MCF 10A (cell line): ENCODE measurements at regions not wholly inside any gene's neighbourhood (a gene's known extent, or its start where the extent isn't known, plus 50 kb on each side); places are given as distances from the start of the nearest gene placed in this dataset.

Experiments used
- BruUV-seq: library from RNA; stranded (reverse); fragments of 400-500 nt; replicated peaks from 2 replicates; lab custom pipeline; 2021; lab: Mats Ljungman, UMichigan
- CTCF ChIA-PET: fragments of 300-600 bp; sonication (Branson Sonifier 250); formaldehyde crosslinking; extraction: SDS; loops from one replicate; lab custom pipeline; 2021; ENCODE audit warnings: antibody characterized with exemption, inconsistent platforms; lab: Yijun Ruan, JAX
- POLR2A ChIA-PET: fragments of 300-600, 350-650 bp; sonication (Branson Sonifier 250); formaldehyde crosslinking; extraction: SDS; loops from one replicate; lab custom pipeline; 2020; ENCODE audit warnings: antibody characterized with exemption, inconsistent platforms; lab: Yijun Ruan, JAX
- DNase-seq: peaks from one replicate; pipeline ENCODE4 v3.0.0-alpha.2; 2018; ENCODE audit not compliant: unreplicated experiment
- H3K27ac Mint-ChIP-seq: one replicate; pipeline ENCODE4 v1.8.0; 2022; ENCODE audit warnings: mild to moderate bottlenecking, low read depth, mixed read lengths; ENCODE audit not compliant: unreplicated experiment
- H3K27me3 Mint-ChIP-seq: one replicate; pipeline ENCODE4 v1.8.0; 2022; ENCODE audit warnings: mixed read lengths; ENCODE audit not compliant: insufficient read depth, unreplicated experiment
- H3K36me3 Mint-ChIP-seq: one replicate; pipeline ENCODE4 v1.8.0; 2022; ENCODE audit warnings: mild to moderate bottlenecking, moderate library complexity, mixed read lengths; ENCODE audit not compliant: insufficient read depth, unreplicated experiment
- H3K4me1 Mint-ChIP-seq: one replicate; pipeline ENCODE4 v1.8.0; 2022; ENCODE audit warnings: mixed read lengths; ENCODE audit not compliant: insufficient read depth, unreplicated experiment
- H3K4me3 Mint-ChIP-seq: one replicate; pipeline ENCODE4 v1.8.0; 2022; ENCODE audit warnings: mild to moderate bottlenecking, moderate library complexity, mixed read lengths; ENCODE audit not compliant: unreplicated experiment
- H3K9me3 Mint-ChIP-seq: one replicate; pipeline ENCODE4 v1.8.0; 2022; ENCODE audit warnings: mixed read lengths; ENCODE audit not compliant: unreplicated experiment
- intact Hi-C: fragments of 100-400 bp; cut with micrococcal nuclease; formaldehyde crosslinking; loops from 2 replicates; pipeline ENCODE4 v1.14.1; 2022
- TF ChIP-seq, protein P1 (sequence below): fragments of 200-600 bp; IDR thresholded peaks from one replicate; pipeline ENCODE4 v1.8.0; 2022; ENCODE audit warnings: antibody characterized with exemption, mild to moderate bottlenecking; ENCODE audit not compliant: unreplicated experiment

DNA sequence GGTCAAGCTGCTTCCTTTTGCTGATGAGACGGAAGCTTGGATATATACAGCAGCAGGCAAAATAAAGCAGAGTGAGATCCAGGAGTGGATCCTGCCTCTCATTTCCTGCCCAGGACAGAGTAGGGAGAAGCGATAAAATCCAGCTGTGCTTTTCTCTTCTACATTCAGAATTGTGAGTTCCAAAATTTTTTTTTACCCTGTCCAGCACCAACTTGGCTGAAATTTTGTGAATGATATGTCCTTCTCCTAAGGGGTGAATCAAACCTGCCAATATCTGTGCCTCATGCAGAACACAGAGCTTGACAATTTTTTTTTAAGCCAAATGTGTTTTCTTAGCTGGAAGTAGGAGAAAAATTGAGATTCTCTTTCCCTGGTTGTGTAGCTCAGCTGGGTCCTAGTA, 235.6 kb upstream of the CHD6 start:
- intact Hi-C loops, result no loop called here
- no peak for DNase-seq
- H3K4me1 Mint-ChIP-seq, result no peaks in the 10 kb centered on the region
- ChIA-PET CTCF (interaction anchor here (1.2 kb wide), 1 partner anchor 119 kb away, joined by 5 read pairs; no protein-coding TSS in a partner anchor), POLR2A (interaction anchor here (0.5 to 0.7 kb wide), 3 partner anchors 13 to 1360 kb away, joined by 3 read pairs; no protein-coding TSS in a partner anchor)
- no peaks in the 10 kb centered on the region for H3K36me3 Mint-ChIP-seq
- peaks cover 31% of the 10 kb centered on the region for H3K9me3 Mint-ChIP-seq
- TF ChIP-seq, protein P1, sequence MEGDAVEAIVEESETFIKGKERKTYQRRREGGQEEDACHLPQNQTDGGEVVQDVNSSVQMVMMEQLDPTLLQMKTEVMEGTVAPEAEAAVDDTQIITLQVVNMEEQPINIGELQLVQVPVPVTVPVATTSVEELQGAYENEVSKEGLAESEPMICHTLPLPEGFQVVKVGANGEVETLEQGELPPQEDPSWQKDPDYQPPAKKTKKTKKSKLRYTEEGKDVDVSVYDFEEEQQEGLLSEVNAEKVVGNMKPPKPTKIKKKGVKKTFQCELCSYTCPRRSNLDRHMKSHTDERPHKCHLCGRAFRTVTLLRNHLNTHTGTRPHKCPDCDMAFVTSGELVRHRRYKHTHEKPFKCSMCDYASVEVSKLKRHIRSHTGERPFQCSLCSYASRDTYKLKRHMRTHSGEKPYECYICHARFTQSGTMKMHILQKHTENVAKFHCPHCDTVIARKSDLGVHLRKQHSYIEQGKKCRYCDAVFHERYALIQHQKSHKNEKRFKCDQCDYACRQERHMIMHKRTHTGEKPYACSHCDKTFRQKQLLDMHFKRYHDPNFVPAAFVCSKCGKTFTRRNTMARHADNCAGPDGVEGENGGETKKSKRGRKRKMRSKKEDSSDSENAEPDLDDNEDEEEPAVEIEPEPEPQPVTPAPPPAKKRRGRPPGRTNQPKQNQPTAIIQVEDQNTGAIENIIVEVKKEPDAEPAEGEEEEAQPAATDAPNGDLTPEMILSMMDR, result no peak
- no TSS peak for BruUV-seq
- no peak overlapping the region for H3K4me3 Mint-ChIP-seq
- H3K27me3 Mint-ChIP-seq, result no peaks in the 10 kb centered on the region
- no peak overlapping the region for H3K27ac Mint-ChIP-seq

GRCh38 chr20:41848180-41848579, 230.0 kb upstream of the CHD6 start:
- Mint-ChIP-seq H3K9me3 (peaks cover 8% of the 10 kb centered on the region), H3K4me1 (no peaks in the 10 kb centered on the region), H3K27ac (no peak overlapping the region), H3K27me3 (no peaks in the 10 kb centered on the region), H3K4me3 (no peak overlapping the region), H3K36me3 (no peaks in the 10 kb centered on the region)
- ChIA-PET CTCF (no interaction called here), POLR2A (no interaction called here)
- DNase-seq, result no peak
- TF ChIP-seq, protein P1, result no peak
- no TSS peak for BruUV-seq
- intact Hi-C loops, result no loop called here

- TF ChIP-seq, protein P1, result no peak
- intact Hi-C loops, result no loop called here
- ChIA-PET CTCF (interaction anchor here (0.7 kb wide), 3 partner anchors 73 to 963 kb away, joined by 3 read pairs; no protein-coding TSS in a partner anchor), POLR2A (no interaction called here)
- no peak for DNase-seq
- no peak overlapping the region for H3K4me3 Mint-ChIP-seq
- H3K36me3 Mint-ChIP-seq, result no peaks in the 10 kb centered on the region
- H3K27me3 Mint-ChIP-seq, result no peaks in the 10 kb centered on the region
- H3K9me3 Mint-ChIP-seq, result peaks cover 44% of the 10 kb centered on the region
- no peak overlapping the region for H3K27ac Mint-ChIP-seq
- H3K4me1 Mint-ChIP-seq, result no peaks in the 10 kb centered on the region
- no TSS peak for BruUV-seq
Measured at GRCh38 chr20:41837669-41838224, 219.6 kb upstream of the CHD6 start.

DNA sequence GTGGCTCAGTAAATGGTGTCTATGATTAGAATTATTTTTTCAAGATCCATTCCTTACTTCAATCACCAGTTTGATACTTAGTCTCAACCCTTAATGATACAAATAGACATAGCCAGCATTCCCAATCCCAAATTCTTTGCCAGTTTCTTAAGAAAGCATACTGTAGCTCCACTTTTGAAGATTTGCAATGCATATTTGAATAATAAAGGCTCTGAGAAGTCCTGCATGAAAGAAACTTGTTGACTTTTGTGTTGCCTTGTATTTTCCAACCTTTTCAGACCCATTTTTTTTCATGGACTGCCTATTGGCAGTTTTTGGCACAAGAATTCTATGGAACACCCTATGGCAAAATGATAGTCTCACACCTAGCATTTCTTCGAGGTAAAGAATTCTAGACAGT, 215.6 kb upstream of the CHD6 start:
- no peak for DNase-seq
- ChIA-PET CTCF (no interaction called here), POLR2A (no interaction called here)
- Mint-ChIP-seq H3K4me1 (no peaks in the 10 kb centered on the region), H3K9me3 (peaks cover 37% of the 10 kb centered on the region), H3K36me3 (no peaks in the 10 kb centered on the region), H3K4me3 (no peak overlapping the region), H3K27ac (no peak overlapping the region), H3K27me3 (no peaks in the 10 kb centered on the region)
- TF ChIP-seq, protein P1, result no peak
- intact Hi-C loops, result no loop called here
- BruUV-seq, result no TSS peak
